Sigmoid colon (tissue), 4 donors: ENCODE measurements at regions not wholly inside any gene's neighbourhood (a gene's known extent, or its start where the extent isn't known, plus 50 kb on each side); places are given as distances from the start of the nearest gene placed in this dataset.
"Not testable (repeated sequence)": the region's sequence is repeated elsewhere in the genome, so short reads cannot be mapped to it uniquely, and the experiment has no call there.

Source experiments
- CTCF ChIP-seq, 4 experiments: fragments of 450-650 bp in 3 of 4; fragments of 200-600 bp in 1 of 4; IDR thresholded peaks; one replicate each; pipeline ENCODE4 v1.5.1; 2016 to 2019; ENCODE audit warnings: antibody characterized with exemption in 4 of 4, mild to moderate bottlenecking in 3 of 4, moderate library complexity in 2 of 4
- EP300 ChIP-seq, 4 donors: sonication (generic); formaldehyde crosslinking; IDR thresholded peaks; one replicate each; pipeline ENCODE4 v1.6.1; 2017; ENCODE audit warnings: antibody characterized with exemption in 4 of 4
- POLR2A ChIP-seq, 2 donors: fragments of 450-650 bp; IDR thresholded peaks; one replicate each; pipeline ENCODE4 v1.6.1; 2016; ENCODE audit warnings: antibody characterized with exemption in 2 of 2, mild to moderate bottlenecking in 2 of 2, moderate library complexity in 2 of 2
- POLR2AphosphoS5 ChIP-seq, 4 donors: sonication (generic); formaldehyde crosslinking; IDR thresholded peaks; one replicate each; pipeline ENCODE4 v1.6.1; 2017; ENCODE audit warnings: antibody characterized with exemption in 4 of 4

GRCh38 chr1:173394813-173395212 is 82.3 kb upstream of the PRDX6 start:
- not testable (repeated sequence) for TF ChIP-seq CTCF, EP300, POLR2AphosphoS5, POLR2A (IDR thresholded peaks at IDR 0.05)
